Mononuclear cell (primary cell): ENCODE measurements at regions not wholly inside any gene's neighbourhood (a gene's known extent, or its start where the extent isn't known, plus 50 kb on each side); places are given as distances from the start of the nearest gene placed in this dataset.
"Not testable (repeated sequence)": the region's sequence is repeated elsewhere in the genome, so short reads cannot be mapped to it uniquely, and the experiment has no call there.

Experiments used
- H3K27me3 ChIP-seq: 2 replicates; pipeline ENCODE4 v1.6.0; 2011; ENCODE audit warnings: low read length, control low read depth; ENCODE audit not compliant: insufficient read depth
- H3K4me1 ChIP-seq: 2 replicates; pipeline ENCODE4 v1.5.1; 2011; ENCODE audit warnings: mild to moderate bottlenecking, low read length, control low read depth; ENCODE audit not compliant: insufficient read depth
- H3K4me3 ChIP-seq: 2 replicates; pipeline ENCODE4 v1.5.1; 2011; ENCODE audit warnings: mild to moderate bottlenecking, low read length, moderate library complexity
- H3K9me3 ChIP-seq: 2 replicates; pipeline ENCODE4 v1.5.1; 2011; ENCODE audit warnings: low read depth, mild to moderate bottlenecking, control low read depth, low read length

- H3K4me3 ChIP-seq, H3K9me3 ChIP-seq, H3K4me1 ChIP-seq, H3K27me3 ChIP-seq: not testable (repeated sequence)
Observed at GRCh38 chr12:125561008-125561407, 495.8 kb downstream of the AACS start.

GRCh38 chr12:125564753-125565152 is 499.5 kb downstream of the AACS start:
- Histone ChIP-seq H3K27me3 (no peaks in the 10 kb centered on the region), H3K9me3 (no peaks in the 10 kb centered on the region), H3K4me3 (no peak overlapping the region), H3K4me1 (no peaks in the 10 kb centered on the region)

GRCh38 chr12:125567581-125567980 is 502.3 kb downstream of the AACS start:
- H3K27me3 ChIP-seq, result no peaks in the 10 kb centered on the region
- no peaks in the 10 kb centered on the region for H3K4me1 ChIP-seq
- no peak overlapping the region for H3K4me3 ChIP-seq
- no peaks in the 10 kb centered on the region for H3K9me3 ChIP-seq

GRCh38 chr12:125568306-125568705 is 503.1 kb downstream of the AACS start:
- Histone ChIP-seq H3K27me3 (no peaks in the 10 kb centered on the region), H3K9me3 (no peaks in the 10 kb centered on the region), H3K4me3 (no peak overlapping the region), H3K4me1 (no peaks in the 10 kb centered on the region)

GRCh38 chr12:125573271-125573670 is 508.0 kb downstream of the AACS start:
- Histone ChIP-seq H3K27me3 (no peaks in the 10 kb centered on the region), H3K4me1 (no peaks in the 10 kb centered on the region), H3K9me3 (peaks cover 6% of the 10 kb centered on the region), H3K4me3 (no peak overlapping the region)

- H3K4me1 ChIP-seq, result no peaks in the 10 kb centered on the region
- peaks cover 13% of the 10 kb centered on the region for H3K9me3 ChIP-seq
- H3K27me3 ChIP-seq, result no peaks in the 10 kb centered on the region
- no peak overlapping the region for H3K4me3 ChIP-seq
Observed at GRCh38 chr12:125577334-125577733, 512.1 kb downstream of the AACS start.

GRCh38 chr12:125579916-125580315 is 514.7 kb downstream of the AACS start:
- H3K4me3 ChIP-seq, result no peak overlapping the region
- H3K9me3 ChIP-seq, result peaks cover 13% of the 10 kb centered on the region
- no peaks in the 10 kb centered on the region for H3K4me1 ChIP-seq
- H3K27me3 ChIP-seq, result no peaks in the 10 kb centered on the region

GRCh38 chr12:125583071-125583470 is 517.8 kb downstream of the AACS start:
- Histone ChIP-seq H3K27me3 (no peaks in the 10 kb centered on the region), H3K4me1 (no peaks in the 10 kb centered on the region), H3K4me3 (no peak overlapping the region), H3K9me3 (peaks cover 9% of the 10 kb centered on the region)

GRCh38 chr12:125586441-125586840 is 521.2 kb downstream of the AACS start:
- H3K27me3 ChIP-seq, result no peaks in the 10 kb centered on the region
- H3K4me1 ChIP-seq, result no peaks in the 10 kb centered on the region
- H3K4me3 ChIP-seq, result no peak overlapping the region
- H3K9me3 ChIP-seq, result no peaks in the 10 kb centered on the region

- Histone ChIP-seq H3K27me3 (no peaks in the 10 kb centered on the region), H3K4me1 (no peaks in the 10 kb centered on the region), H3K4me3 (no peak overlapping the region), H3K9me3 (no peaks in the 10 kb centered on the region)
Observed at GRCh38 chr12:125593269-125593668, 528.0 kb downstream of the AACS start.

- H3K27me3 ChIP-seq, result no peaks in the 10 kb centered on the region
- no peak overlapping the region for H3K4me3 ChIP-seq
- H3K4me1 ChIP-seq, result no peaks in the 10 kb centered on the region
- no peaks in the 10 kb centered on the region for H3K9me3 ChIP-seq
Observed at GRCh38 chr12:125604976-125605375, 539.7 kb downstream of the AACS start.

GRCh38 chr12:125606312-125606711 is 541.1 kb downstream of the AACS start:
- Histone ChIP-seq H3K9me3 (no peaks in the 10 kb centered on the region), H3K4me1 (no peaks in the 10 kb centered on the region), H3K4me3 (no peak overlapping the region), H3K27me3 (no peaks in the 10 kb centered on the region)

- Histone ChIP-seq H3K27me3 (no peaks in the 10 kb centered on the region), H3K4me1 (no peaks in the 10 kb centered on the region), H3K4me3 (no peak overlapping the region), H3K9me3 (no peaks in the 10 kb centered on the region)
Observed at GRCh38 chr12:125610292-125610691, 545.1 kb downstream of the AACS start.

GRCh38 chr12:125610971-125611370 is 545.7 kb downstream of the AACS start:
- H3K9me3 ChIP-seq, result no peaks in the 10 kb centered on the region
- H3K4me1 ChIP-seq, result no peaks in the 10 kb centered on the region
- no peak overlapping the region for H3K4me3 ChIP-seq
- no peaks in the 10 kb centered on the region for H3K27me3 ChIP-seq

- no peaks in the 10 kb centered on the region for H3K27me3 ChIP-seq
- H3K4me3 ChIP-seq, result no peak overlapping the region
- H3K9me3 ChIP-seq, result no peaks in the 10 kb centered on the region
- H3K4me1 ChIP-seq, result no peaks in the 10 kb centered on the region
Observed at GRCh38 chr12:125614058-125614457, 548.8 kb downstream of the AACS start.

- Histone ChIP-seq H3K27me3 (no peaks in the 10 kb centered on the region), H3K4me1 (no peaks in the 10 kb centered on the region), H3K9me3 (no peaks in the 10 kb centered on the region), H3K4me3 (no peak overlapping the region)
Observed at GRCh38 chr12:125619723-125620122, 554.5 kb downstream of the AACS start.

GRCh38 chr12:125633686-125634085 is 568.5 kb downstream of the AACS start:
- no peaks in the 10 kb centered on the region for H3K9me3 ChIP-seq
- no peak overlapping the region for H3K4me3 ChIP-seq
- H3K4me1 ChIP-seq, result no peaks in the 10 kb centered on the region
- no peaks in the 10 kb centered on the region for H3K27me3 ChIP-seq
